HG02981 (cell line): ENCODE measurements at regions not wholly inside any gene's neighbourhood (a gene's known extent, or its start where the extent isn't known, plus 50 kb on each side); places are given as distances from the start of the nearest gene placed in this dataset.
"Not testable (repeated sequence)": the region's sequence is repeated elsewhere in the genome, so short reads cannot be mapped to it uniquely, and the experiment has no call there.

Source experiments
- ATAC-seq: cut with Tn5 transposase; IDR thresholded peaks from one replicate; pipeline ENCODE4 v1.9.1; 2021; ENCODE audit warnings: mild to moderate bottlenecking, moderate library complexity; ENCODE audit not compliant: unreplicated experiment

- no peak for ATAC-seq
Observed at GRCh38 chr3:181610083-181610972, 101.4 kb upstream of the SOX2 start.

- ATAC-seq = no peak
Observed at GRCh38 chr3:181609030-181609767, 102.5 kb upstream of the SOX2 start.

- no peak for ATAC-seq
Observed at GRCh38 chr3:181604267-181604666, 107.5 kb upstream of the SOX2 start.

- ATAC-seq = no peak
Observed at GRCh38 chr3:181596126-181596525, 115.6 kb upstream of the SOX2 start.

GRCh38 chr3:181590939-181591338, 120.8 kb upstream of the SOX2 start:
- ATAC-seq = not testable (repeated sequence)

- ATAC-seq = no peak
Observed at GRCh38 chr3:181582619-181583018, 129.1 kb upstream of the SOX2 start.

- ATAC-seq = no peak
Observed at GRCh38 chr3:181581656-181582055, 130.1 kb upstream of the SOX2 start.

- ATAC-seq = no peak
Observed at GRCh38 chr3:181578743-181579142, 133.0 kb upstream of the SOX2 start.

- ATAC-seq = no peak
Observed at GRCh38 chr3:181572432-181572831, 139.3 kb upstream of the SOX2 start.

- no peak for ATAC-seq
Observed at GRCh38 chr3:181570472-181570871, 141.3 kb upstream of the SOX2 start.

- no peak for ATAC-seq
Observed at GRCh38 chr3:181569356-181569940, 142.3 kb upstream of the SOX2 start.

- no peak for ATAC-seq
Observed at GRCh38 chr3:181568693-181569092, 143.0 kb upstream of the SOX2 start.

GRCh38 chr3:181568248-181568647, 143.5 kb upstream of the SOX2 start:
- ATAC-seq = no peak

- no peak for ATAC-seq
Observed at GRCh38 chr3:181567311-181568075, 144.2 kb upstream of the SOX2 start.

GRCh38 chr3:181565416-181565815, 146.3 kb upstream of the SOX2 start:
- ATAC-seq = no peak

GRCh38 chr3:181564222-181564621, 147.5 kb upstream of the SOX2 start:
- ATAC-seq = no peak

- no peak for ATAC-seq
Observed at GRCh38 chr3:181561139-181562031, 150.3 kb upstream of the SOX2 start.

GRCh38 chr3:181558870-181559269, 152.9 kb upstream of the SOX2 start:
- ATAC-seq = no peak

GRCh38 chr3:181555681-181556080, 156.0 kb upstream of the SOX2 start:
- ATAC-seq = no peak

- no peak for ATAC-seq
Observed at GRCh38 chr3:181554233-181554765, 157.4 kb upstream of the SOX2 start.
